Common myeloid progenitor, CD34-positive (primary cell): ENCODE measurements at regions not wholly inside any gene's neighbourhood (a gene's known extent, or its start where the extent isn't known, plus 50 kb on each side); places are given as distances from the start of the nearest gene placed in this dataset.

Experiments
- CTCF ChIA-PET: fragments of 350-600 bp; sonication (Branson Sonifier 250); formaldehyde crosslinking; loops from one replicate; lab custom pipeline; 2021; ENCODE audit warnings: antibody characterized with exemption; lab: Charles Lee
- POLR2A ChIA-PET: fragments of 350-600 bp; sonication (Branson Sonifier 250); formaldehyde crosslinking; loops from one replicate; lab custom pipeline; 2021; ENCODE audit warnings: antibody characterized with exemption; lab: Charles Lee
- DNase-seq, 3 donors: peaks; one replicate each; pipeline versions ENCODE4 v3.0.0 to v3.0.0-alpha.2; 2013
- H3K27ac ChIP-seq, 2 experiments: 1 replicate in 1 of 2; 2 replicates in 1 of 2; pipeline ENCODE4 v1.7.0; 2013; ENCODE audit warnings: inconsistent platforms in 2 of 2, low read length in 2 of 2, mild to moderate bottlenecking in 2 of 2, low read depth in 1 of 2, moderate library complexity in 1 of 2; ENCODE audit not compliant: severe bottlenecking in 2 of 2, insufficient read depth in 1 of 2, poor library complexity in 1 of 2
- H3K27me3 ChIP-seq, 5 experiments: replicated peaks in 2 of 5; 1 replicate in 3 of 5; 2 replicates in 2 of 5; pipeline versions ENCODE4 v1.6.1 to v1.7.0; 2013; ENCODE audit warnings: low read length in 4 of 5, mild to moderate bottlenecking in 2 of 5, moderate library complexity in 2 of 5, inconsistent platforms in 1 of 5; ENCODE audit not compliant: insufficient read depth in 5 of 5, control insufficient read depth in 4 of 5
- H3K36me3 ChIP-seq, 4 experiments: 1 replicate in 2 of 4; 2 replicates in 2 of 4; pipeline versions ENCODE4 v1.6.1 to v1.7.0; 2013; ENCODE audit warnings: low read length in 3 of 4, control low read depth in 1 of 4, mild to moderate bottlenecking in 1 of 4; ENCODE audit not compliant: control insufficient read depth in 4 of 4, insufficient read depth in 4 of 4
- H3K4me1 ChIP-seq, 4 experiments: 1 replicate in 3 of 4; 2 replicates in 1 of 4; pipeline versions ENCODE4 v1.6.1 to v1.7.1; 2013; ENCODE audit warnings: low read length in 3 of 4, mild to moderate bottlenecking in 3 of 4, control low read depth in 1 of 4, inconsistent platforms in 1 of 4, moderate library complexity in 1 of 4; ENCODE audit not compliant: control insufficient read depth in 4 of 4, insufficient read depth in 4 of 4; ENCODE audit errors: control extremely low read depth in 1 of 4
- H3K4me3 ChIP-seq, 7 experiments: 1 replicate in 4 of 7; 2 replicates in 3 of 7; pipeline versions ENCODE4 v1.5.1 to v1.7.0; 2013; ENCODE audit warnings: mild to moderate bottlenecking in 7 of 7, low read length in 6 of 7, moderate library complexity in 6 of 7, inconsistent platforms in 2 of 7, low read depth in 2 of 7, control low read depth in 1 of 7; ENCODE audit not compliant: insufficient read depth in 4 of 7, control insufficient read depth in 1 of 7; ENCODE audit errors: extremely low read depth in 1 of 7
- H3K9me3 ChIP-seq, 5 experiments: 1 replicate in 4 of 5; 2 replicates in 1 of 5; pipeline versions ENCODE4 v1.6.1 to v1.7.1; 2013; ENCODE audit warnings: low read length in 4 of 5, mild to moderate bottlenecking in 2 of 5, inconsistent platforms in 1 of 5, low read depth in 1 of 5, moderate library complexity in 1 of 5; ENCODE audit not compliant: control insufficient read depth in 4 of 5, insufficient read depth in 2 of 5; ENCODE audit errors: control extremely low read depth in 1 of 5
- WGBS: methylation state at CpG from one replicate; pipeline ENCODE4 v1.1.5; 2013; ENCODE audit not compliant: insufficient coverage; 5-methylcytosine and 5-hydroxymethylcytosine counted together

- Histone ChIP-seq H3K4me3 (no peak overlapping the region), H3K27me3 (peaks cover 0 to 3% (median 2%) of the 10 kb centered on the region in 5 experiments), H3K36me3 (no peaks in the 10 kb centered on the region), H3K9me3 (peaks cover 4 to 20% (median 8%) of the 10 kb centered on the region in 5 experiments), H3K4me1 (no peaks in the 10 kb centered on the region), H3K27ac (no peak overlapping the region)
- DNase-seq = no peak
- no CpG with 5 or more reads among the region's 1 CpG for WGBS
- ChIA-PET POLR2A (no interaction called here), CTCF (no interaction called here)
Measured at GRCh38 chr3:170712336-170712735, 126.5 kb upstream of the SLC7A14 start.

- no peak overlapping the region for H3K27ac ChIP-seq
- CTCF ChIA-PET = interaction anchor here (0.7 kb wide), 1 partner anchor 100 kb away, joined by 3 read pairs; no protein-coding TSS in a partner anchor
Measured at GRCh38 chr3:170711786-170712185, 125.9 kb upstream of the SLC7A14 start.

DNA sequence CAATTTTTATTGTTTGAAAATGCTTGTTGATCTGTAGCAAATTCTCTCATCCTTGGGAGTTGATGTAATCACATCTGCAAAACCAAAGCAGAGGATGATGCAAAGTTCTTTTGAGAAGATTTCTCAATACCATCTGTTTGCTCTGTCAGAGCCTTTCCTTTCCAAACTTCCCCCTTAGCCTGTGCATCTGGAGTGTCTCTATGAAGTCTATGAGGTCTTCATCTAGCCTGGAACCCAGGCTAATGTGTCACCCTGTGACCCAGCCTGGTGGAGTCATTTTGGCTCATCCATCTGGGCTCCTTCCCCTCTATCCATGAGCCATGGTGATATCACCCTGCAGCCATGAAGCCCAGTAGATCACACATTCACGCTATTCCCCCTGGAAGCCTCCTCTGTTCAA, 123.2 kb upstream of the SLC7A14 start:
- H3K4me1 ChIP-seq = no peaks in the 10 kb centered on the region
- no peaks in the 10 kb centered on the region for H3K36me3 ChIP-seq
- ChIA-PET CTCF (no interaction called here), POLR2A (no interaction called here)
- H3K27ac ChIP-seq = no peak overlapping the region
- no peak for DNase-seq
- WGBS = no CpG with 5 or more reads among the region's 1 CpG
- peaks cover 4 to 20% (median 8%) of the 10 kb centered on the region in 5 experiments for H3K9me3 ChIP-seq
- peaks cover 0 to 2% (median 0%) of the 10 kb centered on the region in 5 experiments for H3K27me3 ChIP-seq
- H3K4me3 ChIP-seq = no peak overlapping the region

More at GRCh38 chr3:170711786-170712185, 125.9 kb upstream of the SLC7A14 start:
- Histone ChIP-seq H3K4me1 (no peaks in the 10 kb centered on the region), H3K27me3 (peaks cover 0 to 3% (median 2%) of the 10 kb centered on the region in 5 experiments), H3K4me3 (no peak overlapping the region), H3K36me3 (no peaks in the 10 kb centered on the region), H3K9me3 (peaks cover 4 to 20% (median 8%) of the 10 kb centered on the region in 5 experiments)
- no peak for DNase-seq
- POLR2A ChIA-PET = no interaction called here

DNA sequence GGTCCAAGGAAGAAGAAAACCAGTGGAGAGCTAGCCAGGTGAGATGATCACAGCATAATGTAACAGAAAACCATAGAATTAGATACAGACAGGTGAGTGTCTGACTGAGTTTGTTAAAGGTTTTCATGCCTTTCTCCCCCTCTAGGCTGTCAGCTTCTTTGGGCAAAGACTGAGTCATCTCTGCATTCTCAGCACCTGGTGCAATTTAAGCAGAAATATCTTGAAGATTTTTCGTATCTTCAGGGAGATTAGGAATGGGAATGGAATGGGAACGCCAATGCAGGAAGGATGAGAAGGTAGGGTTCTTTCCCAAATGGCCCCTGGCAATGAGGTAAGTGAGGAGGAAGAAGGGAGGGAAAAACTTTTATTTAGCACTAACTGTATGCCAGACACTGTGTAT, 122.0 kb upstream of the SLC7A14 start:
- Histone ChIP-seq H3K4me3 (no peak overlapping the region), H3K4me1 (no peaks in the 10 kb centered on the region), H3K27me3 (peaks cover 0 to 2% (median 0%) of the 10 kb centered on the region in 5 experiments), H3K36me3 (no peaks in the 10 kb centered on the region), H3K9me3 (peaks cover 4 to 20% (median 8%) of the 10 kb centered on the region in 5 experiments), H3K27ac (no peak overlapping the region)
- ChIA-PET CTCF (no interaction called here), POLR2A (no interaction called here)
- whole genome bisulfite sequencing = 100% methylated on average over 1 of the region's 2 CpGs
- no peak for DNase-seq

DNA sequence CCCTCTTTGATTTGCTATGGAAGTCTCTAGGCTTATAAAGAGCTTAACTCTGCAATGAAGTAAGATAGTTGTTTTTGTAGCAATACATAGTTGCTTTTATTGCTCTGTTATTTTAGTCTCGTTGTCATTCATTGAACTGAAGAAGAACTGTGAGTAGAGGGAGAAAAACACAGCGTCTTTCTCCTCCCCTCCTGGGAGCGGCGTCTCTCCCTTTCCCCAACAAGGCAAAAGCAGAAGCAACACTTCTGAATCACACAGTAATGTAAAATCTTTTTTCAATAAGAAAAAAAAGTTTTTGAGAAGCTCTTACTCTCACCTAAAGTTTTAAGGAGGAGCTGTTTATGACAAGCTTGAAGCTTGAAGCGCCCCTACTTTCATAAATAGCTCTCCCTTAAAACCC, 119.3 kb upstream of the SLC7A14 start:
- Histone ChIP-seq H3K27ac (no peak overlapping the region), H3K27me3 (no peaks in the 10 kb centered on the region), H3K4me1 (no peaks in the 10 kb centered on the region), H3K4me3 (no peak overlapping the region), H3K9me3 (peaks cover 4 to 12% (median 4%) of the 10 kb centered on the region in 5 experiments), H3K36me3 (no peaks in the 10 kb centered on the region)
- no peak for DNase-seq
- CTCF ChIA-PET = no interaction called here
- POLR2A ChIA-PET = no interaction called here
- WGBS = no CpG with 5 or more reads among the region's 5 CpGs

DNA sequence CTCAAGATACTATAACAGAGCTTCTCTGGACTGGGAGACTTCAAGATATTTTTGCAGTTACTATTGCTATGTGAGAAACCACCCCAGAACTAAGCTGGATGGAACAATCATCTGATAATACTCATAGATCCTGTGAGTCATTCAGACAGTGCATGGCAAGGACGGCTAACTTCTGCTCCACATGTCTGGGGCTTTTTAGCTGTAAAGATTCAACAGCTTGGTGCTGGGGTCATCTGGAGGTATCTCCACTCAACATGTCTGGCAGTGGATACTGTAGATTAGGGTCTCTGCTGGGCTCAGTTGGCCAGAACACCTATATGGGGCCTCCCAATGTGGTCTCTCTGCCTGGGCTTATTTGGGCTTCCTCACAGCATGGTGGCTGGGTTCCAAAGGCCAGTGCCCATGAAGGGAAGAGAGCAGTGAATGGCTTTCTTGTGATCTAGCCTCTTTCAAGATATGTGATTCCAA, 117.3 kb upstream of the SLC7A14 start:
- ChIA-PET CTCF (no interaction called here), POLR2A (no interaction called here)
- Histone ChIP-seq H3K4me3 (no peak overlapping the region), H3K36me3 (no peaks in the 10 kb centered on the region), H3K9me3 (no peaks in the 10 kb centered on the region), H3K27ac (no peak overlapping the region), H3K27me3 (peaks cover 0 to 2% (median 0%) of the 10 kb centered on the region in 5 experiments), H3K4me1 (no peaks in the 10 kb centered on the region)
- DNase-seq = no peak
- WGBS = 100% methylated on average over 1 of the region's 1 CpG

- Histone ChIP-seq H3K27me3 (peaks cover 0 to 2% (median 0%) of the 10 kb centered on the region in 5 experiments), H3K4me3 (no peak overlapping the region), H3K36me3 (no peaks in the 10 kb centered on the region), H3K4me1 (no peaks in the 10 kb centered on the region), H3K9me3 (no peaks in the 10 kb centered on the region), H3K27ac (no peak overlapping the region)
- ChIA-PET POLR2A (no interaction called here), CTCF (no interaction called here)
- WGBS = 80% methylated on average over 1 of the region's 4 CpGs
- no peak for DNase-seq
Measured at GRCh38 chr3:170701696-170702678, 116.1 kb upstream of the SLC7A14 start.
